T-helper 9 cell (primary cell): ENCODE measurements at regions not wholly inside any gene's neighbourhood (a gene's known extent, or its start where the extent isn't known, plus 50 kb on each side); places are given as distances from the start of the nearest gene placed in this dataset.
"Not testable (repeated sequence)": the region's sequence is repeated elsewhere in the genome, so short reads cannot be mapped to it uniquely, and the experiment has no call there.

Experiments used
- DNase-seq: peaks from one replicate; pipeline ENCODE4 v3.0.0-alpha.2; 2020

DNA sequence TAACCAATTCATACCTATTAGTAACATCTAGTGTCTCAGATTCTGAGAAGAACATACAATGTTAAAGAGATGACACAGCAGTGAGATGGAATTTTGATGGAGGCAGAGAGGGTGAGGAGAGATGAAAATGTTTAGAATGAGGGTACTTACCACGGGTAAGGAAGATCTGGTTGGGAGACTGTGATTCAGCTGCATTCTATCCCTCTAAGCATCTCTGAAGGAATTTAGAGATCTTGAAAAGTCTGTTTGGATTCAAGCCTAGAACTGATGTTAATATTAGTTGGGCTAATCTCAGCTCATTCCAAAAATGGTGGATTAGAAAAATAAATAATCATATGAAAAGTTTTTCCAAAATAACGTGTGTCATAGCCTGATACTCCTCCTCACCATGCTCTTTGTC lies 191.5 kb upstream of the CLINT1 start:
- no peak for DNase-seq

- no peak for DNase-seq
These were observed 190.5 kb upstream of the CLINT1 start for GRCh38 chr5:158049459-158049858.

- DNase-seq, result no peak
These were observed 186.8 kb upstream of the CLINT1 start for GRCh38 chr5:158045696-158046095.

GRCh38 chr5:158039911-158040347 lies 181.0 kb upstream of the CLINT1 start:
- DNase-seq, result no peak

- DNase-seq, result no peak
These were observed 180.5 kb upstream of the CLINT1 start for GRCh38 chr5:158039441-158039840.

- DNase-seq, result not testable (repeated sequence)
These were observed 178.1 kb upstream of the CLINT1 start for GRCh38 chr5:158036983-158037595.

DNA sequence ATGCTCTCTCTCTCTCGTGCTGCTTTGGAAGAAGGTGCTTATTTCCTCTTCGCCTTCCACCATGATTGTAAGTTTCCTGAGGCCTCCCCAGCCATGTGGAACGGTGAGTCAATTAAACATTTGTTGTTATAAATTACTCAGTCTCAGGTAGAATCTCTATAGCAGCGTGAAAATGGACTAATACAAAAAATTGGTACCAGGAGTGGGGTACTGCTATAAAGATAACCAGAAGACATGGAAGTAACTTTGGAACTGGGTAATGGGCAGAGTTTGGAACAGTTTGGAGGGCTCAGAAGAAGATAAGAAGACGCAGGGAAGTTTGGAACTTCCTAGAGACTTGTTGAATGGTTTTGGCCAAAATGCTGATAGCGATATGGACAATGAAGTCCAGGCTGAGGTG lies 175.6 kb upstream of the CLINT1 start:
- not testable (repeated sequence) for DNase-seq

GRCh38 chr5:158033724-158034123 lies 174.8 kb upstream of the CLINT1 start:
- no peak for DNase-seq

GRCh38 chr5:158033076-158033475 lies 174.1 kb upstream of the CLINT1 start:
- DNase-seq, result no peak

GRCh38 chr5:158032246-158032645 lies 173.3 kb upstream of the CLINT1 start:
- DNase-seq, result no peak

GRCh38 chr5:158027806-158028775 lies 169.1 kb upstream of the CLINT1 start:
- no peak for DNase-seq

- DNase-seq, result no peak
These were observed 167.5 kb upstream of the CLINT1 start for GRCh38 chr5:158026304-158027031.

DNA sequence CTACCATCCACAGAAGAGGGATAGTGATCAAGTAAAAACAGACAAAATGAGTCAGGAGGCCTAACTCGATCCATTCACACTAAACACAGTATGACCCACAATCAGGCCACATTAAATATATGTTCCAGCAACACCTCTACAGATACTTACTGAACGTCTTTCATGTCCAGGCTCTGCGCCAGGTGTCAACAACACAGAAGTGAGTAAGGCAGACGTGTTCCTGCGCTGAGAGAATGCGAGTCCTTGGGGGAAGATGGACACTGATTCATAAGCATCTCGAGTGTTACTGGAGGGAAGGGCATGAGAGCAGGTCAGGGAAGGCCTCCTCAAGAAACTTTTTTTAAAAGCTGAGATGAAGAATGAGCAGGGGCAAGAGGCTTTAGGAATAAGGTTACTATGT lies 164.3 kb upstream of the CLINT1 start:
- no peak for DNase-seq

DNA sequence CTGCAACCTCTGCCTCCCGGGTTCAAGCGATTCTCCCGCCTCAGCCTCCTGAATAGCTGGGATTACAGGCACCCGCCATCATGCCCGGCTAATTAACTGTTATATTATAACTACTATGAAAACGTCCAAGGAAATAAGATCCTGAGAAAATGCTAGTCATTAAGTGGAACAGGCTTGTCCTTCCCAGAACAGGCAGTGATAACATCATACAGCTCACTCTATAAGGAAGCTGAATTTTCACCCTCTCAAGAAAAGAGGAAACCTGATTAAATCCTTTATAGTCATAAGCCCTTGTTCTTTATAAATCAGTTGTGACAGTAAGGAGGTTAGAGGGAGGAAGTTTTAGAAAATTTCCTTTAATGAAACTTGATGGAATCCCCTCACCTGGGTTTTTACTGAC lies 163.9 kb upstream of the CLINT1 start:
- DNase-seq, result no peak

GRCh38 chr5:158022393-158022792 lies 163.4 kb upstream of the CLINT1 start:
- no peak for DNase-seq

DNA sequence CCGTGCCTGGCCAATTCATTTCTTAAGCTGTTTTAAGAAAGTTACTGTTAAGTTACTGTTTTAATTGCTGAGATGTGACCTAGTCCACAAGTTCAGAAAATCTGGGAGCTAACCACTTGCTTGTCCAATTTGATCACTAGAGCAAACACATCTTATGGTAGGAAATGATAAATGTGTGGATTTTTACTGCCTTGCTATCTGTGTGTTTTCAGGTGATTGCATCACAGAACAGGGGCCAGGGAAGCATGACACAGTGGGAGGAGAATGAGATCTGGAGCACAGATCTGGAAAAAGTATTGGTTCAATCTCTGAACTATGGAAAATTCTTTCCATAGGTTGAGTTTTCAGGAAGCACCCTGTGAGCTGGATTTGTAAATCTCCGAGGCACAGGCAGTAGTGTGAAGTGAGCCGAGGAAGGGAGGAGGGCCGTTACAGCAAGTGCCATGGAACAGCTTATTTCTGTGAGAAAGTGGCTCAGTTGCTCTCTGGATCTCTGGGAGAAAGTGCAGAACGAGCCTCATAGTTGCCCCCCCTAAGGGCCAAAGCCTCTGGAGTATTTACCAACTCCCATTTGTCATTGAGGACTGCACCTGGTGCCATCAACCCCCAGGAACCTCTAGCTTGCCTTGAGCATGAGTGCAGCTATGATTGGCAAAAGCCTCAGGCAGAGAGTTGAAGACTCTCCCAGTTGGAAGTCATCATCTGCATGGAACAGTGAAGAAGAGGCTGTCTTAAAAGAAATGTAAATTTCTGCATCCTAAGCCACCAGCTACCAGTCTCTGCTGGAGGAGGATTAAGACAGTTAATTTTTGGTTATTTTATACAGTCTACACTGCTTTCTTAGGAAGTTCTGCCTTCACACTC lies 161.8 kb upstream of the CLINT1 start:
- no peak for DNase-seq

DNA sequence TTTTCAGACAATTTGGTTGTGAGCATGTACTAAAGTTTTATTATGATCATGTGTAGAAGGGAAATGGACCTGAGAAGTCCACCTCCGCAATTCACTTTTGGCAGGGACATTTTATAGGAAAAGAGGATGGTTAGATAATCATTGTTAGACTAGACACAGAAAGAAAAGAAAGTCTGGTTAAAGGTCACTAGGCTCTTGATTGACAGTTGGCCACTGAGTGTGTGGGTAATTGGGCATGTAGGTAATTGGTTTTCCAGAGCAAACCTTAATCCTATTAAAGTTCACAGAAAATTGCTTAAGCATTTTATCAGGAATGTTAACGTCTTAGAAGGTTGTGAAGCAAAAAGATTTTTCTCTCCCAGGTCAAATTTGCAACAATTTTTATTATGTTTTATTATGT lies 158.5 kb upstream of the CLINT1 start:
- no peak for DNase-seq

GRCh38 chr5:158014372-158014771 lies 155.4 kb upstream of the CLINT1 start:
- no peak for DNase-seq

GRCh38 chr5:158013939-158014338 lies 155.0 kb upstream of the CLINT1 start:
- no peak for DNase-seq

GRCh38 chr5:158013303-158013702 lies 154.4 kb upstream of the CLINT1 start:
- no peak for DNase-seq

DNA sequence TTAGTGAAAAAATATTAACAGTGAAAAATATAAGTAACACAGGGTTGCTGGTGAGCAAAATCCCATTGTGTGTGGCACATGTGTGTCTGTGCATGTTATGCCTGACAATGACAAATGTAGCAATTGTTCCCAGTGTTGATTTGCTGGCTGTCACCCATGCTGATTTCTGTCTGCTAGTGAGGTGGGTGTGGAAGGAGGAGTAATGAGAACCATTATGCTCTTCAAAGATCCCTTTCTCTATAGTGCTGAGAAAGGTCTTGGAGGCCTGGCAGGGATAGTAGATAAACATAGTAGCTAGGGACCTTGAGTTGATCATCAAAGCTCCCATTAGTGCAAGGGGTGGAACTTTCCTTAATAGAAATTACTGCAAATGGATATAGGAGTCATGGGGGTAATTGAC lies 152.5 kb upstream of the CLINT1 start:
- no peak for DNase-seq

DNA sequence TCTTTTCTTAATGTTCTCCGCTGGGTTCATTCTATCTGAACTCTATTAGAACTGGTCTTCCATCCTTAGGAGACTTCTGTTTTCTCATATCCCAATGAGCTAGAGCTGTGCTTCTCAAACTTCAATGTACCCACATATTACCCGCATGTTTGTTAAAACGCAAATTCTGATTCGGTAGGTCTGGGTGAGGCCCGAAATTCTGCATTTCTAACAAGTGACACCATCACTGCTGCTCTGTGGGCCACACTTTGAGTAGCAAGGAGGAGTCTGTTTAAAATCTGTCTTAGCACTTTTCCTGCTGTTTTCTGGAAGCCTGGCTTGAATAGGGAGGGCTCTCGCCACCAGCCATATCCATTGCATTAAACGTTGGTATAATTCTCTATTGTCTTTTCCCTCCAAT lies 151.9 kb upstream of the CLINT1 start:
- DNase-seq, result no peak

DNA sequence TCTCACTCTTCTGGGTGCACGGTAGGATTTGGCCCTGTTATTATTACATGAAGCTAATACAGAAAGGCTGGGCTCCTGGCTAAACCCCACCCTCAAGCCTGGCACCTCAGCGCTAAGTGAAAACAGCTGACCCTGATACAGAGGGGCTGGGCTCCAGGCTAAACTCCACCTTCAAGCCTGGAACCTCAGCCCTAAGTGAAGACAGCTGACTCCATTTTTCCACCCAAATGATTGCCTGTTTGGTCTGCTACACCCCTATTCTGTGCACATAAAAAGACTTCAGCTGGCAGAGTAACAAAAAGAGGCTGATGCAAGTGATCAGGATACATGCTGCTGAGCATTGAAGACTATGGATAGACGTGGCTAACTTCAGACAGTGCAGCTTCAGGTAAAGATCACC lies 148.4 kb upstream of the CLINT1 start:
- no peak for DNase-seq
